Bronchial epithelial cell (primary cell): ENCODE measurements at regions not wholly inside any gene's neighbourhood (a gene's known extent, or its start where the extent isn't known, plus 50 kb on each side); places are given as distances from the start of the nearest gene placed in this dataset.
"Not testable (repeated sequence)": the region's sequence is repeated elsewhere in the genome, so short reads cannot be mapped to it uniquely, and the experiment has no call there.

ENCODE experiments used
- DNase-seq: peaks from one replicate; pipeline ENCODE4 v3.0.0-alpha.2; 2010; ENCODE audit warnings: low read depth
- FAIRE-seq: peaks from 2 replicates; lab custom pipeline; 2011; peaks lifted over from hg19 to GRCh38; lab: Jason Lieb, UNC
- H3K27me3 ChIP-seq: 2 replicates; pipeline ENCODE4 v1.5.1; 2011; ENCODE audit warnings: low read length; ENCODE audit not compliant: control insufficient read depth, insufficient read depth
- H3K36me3 ChIP-seq: 2 replicates; pipeline ENCODE4 v1.5.1; 2011; ENCODE audit warnings: low read length; ENCODE audit not compliant: control insufficient read depth, insufficient read depth
- H3K4me3 ChIP-seq: 2 replicates; pipeline ENCODE4 v1.5.1; 2011; ENCODE audit warnings: mild to moderate bottlenecking, low read depth, low read length, control low read depth
- TF ChIP-seq, protein P1 (sequence below): IDR thresholded peaks from 2 replicates; pipeline ENCODE4 v1.5.1; 2011; ENCODE audit warnings: mild to moderate bottlenecking, moderate library complexity, low read length, control low read depth, inconsistent platforms; ENCODE audit not compliant: insufficient read depth, severe bottlenecking

DNA sequence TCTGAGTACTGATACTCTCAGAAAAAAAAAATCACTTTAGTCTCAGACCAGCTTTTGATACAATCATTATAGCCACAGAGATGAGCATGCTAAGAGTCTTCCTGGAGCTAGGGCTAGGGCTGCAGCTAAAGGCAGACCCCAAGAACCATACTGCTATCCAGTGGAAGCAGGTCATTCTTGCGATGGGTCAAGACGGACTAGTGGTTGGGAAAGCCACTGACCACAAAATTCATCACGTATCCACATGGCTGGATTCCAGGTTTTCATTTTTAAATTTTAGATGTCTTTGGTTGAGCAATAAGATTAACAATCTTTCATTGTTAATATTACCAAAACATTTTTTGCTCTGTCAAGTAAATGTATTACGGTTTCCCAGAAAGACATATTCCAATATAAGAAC is 598.1 kb downstream of the DNAH5 start:
- TF ChIP-seq, protein P1, sequence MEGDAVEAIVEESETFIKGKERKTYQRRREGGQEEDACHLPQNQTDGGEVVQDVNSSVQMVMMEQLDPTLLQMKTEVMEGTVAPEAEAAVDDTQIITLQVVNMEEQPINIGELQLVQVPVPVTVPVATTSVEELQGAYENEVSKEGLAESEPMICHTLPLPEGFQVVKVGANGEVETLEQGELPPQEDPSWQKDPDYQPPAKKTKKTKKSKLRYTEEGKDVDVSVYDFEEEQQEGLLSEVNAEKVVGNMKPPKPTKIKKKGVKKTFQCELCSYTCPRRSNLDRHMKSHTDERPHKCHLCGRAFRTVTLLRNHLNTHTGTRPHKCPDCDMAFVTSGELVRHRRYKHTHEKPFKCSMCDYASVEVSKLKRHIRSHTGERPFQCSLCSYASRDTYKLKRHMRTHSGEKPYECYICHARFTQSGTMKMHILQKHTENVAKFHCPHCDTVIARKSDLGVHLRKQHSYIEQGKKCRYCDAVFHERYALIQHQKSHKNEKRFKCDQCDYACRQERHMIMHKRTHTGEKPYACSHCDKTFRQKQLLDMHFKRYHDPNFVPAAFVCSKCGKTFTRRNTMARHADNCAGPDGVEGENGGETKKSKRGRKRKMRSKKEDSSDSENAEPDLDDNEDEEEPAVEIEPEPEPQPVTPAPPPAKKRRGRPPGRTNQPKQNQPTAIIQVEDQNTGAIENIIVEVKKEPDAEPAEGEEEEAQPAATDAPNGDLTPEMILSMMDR, result no peak
- Histone ChIP-seq H3K4me3 (no peak overlapping the region), H3K36me3 (no peaks in the 10 kb centered on the region), H3K27me3 (no peaks in the 10 kb centered on the region)
- no peak for FAIRE-seq
- DNase-seq, result no peak

DNA sequence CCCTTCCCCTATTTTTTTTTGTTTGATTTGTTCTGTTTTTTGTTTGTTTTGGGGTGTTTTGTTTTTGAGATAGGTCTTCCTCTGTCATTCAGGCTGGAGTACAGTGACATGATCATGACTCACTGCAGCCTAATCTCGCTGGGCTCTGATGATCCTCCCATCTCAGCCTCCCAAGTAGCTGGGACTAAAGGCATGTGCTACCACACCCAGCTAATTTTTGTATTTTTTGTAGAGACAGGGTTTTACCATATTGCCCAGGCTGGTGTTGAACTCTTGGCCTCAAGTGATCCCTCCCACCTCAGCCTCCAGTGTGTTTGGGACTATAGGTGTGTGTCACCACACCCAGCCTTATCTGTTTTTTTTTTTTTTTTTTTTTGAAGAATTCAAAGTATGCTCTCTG is 605.4 kb downstream of the DNAH5 start:
- no peaks in the 10 kb centered on the region for H3K36me3 ChIP-seq
- H3K27me3 ChIP-seq, result no peaks in the 10 kb centered on the region
- TF ChIP-seq, protein P1, result no peak
- H3K4me3 ChIP-seq, result no peak overlapping the region
- FAIRE-seq, result no peak
- peak; percentile 21 for DNase-seq

DNA sequence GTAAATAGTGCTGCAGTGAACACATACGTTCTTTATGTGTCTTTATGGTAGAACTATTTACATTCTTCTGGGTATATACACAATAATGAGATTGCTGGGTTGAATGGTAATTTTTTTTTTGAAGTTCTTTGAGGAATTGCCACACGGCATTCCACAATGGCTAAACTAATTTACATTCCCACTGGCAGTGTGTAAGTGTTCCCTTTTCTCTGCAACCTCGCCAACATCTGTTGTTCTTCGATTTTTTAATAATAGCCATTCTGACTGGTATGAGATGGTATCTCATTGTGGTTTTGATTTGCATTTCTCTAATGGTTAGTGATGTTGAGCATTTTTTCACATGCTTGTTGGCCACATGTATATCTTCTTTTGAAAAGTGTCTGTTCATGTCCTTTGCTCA is 609.5 kb downstream of the DNAH5 start:
- FAIRE-seq, result not testable (repeated sequence)

DNA sequence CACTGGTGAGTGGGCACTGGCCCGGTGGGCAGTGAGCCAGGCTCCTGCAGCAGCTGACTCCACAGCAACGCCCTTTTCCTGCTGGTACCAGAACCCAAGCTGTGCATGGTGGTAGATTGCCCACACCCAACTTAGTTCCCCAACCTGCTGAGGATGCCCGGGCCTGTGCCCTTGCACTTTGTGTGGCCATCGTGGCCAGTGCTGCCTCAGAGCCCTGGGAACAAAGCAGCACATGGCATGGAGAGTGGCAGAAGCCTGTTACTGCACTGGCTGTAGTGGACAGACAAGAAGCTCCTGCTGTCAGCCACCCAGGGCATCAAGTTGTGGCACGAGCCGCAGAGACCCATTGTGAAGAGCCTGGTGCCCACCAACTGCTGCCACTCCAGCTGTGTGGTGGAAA is 612.9 kb downstream of the DNAH5 start:
- H3K36me3 ChIP-seq, result no peaks in the 10 kb centered on the region
- no peaks in the 10 kb centered on the region for H3K27me3 ChIP-seq
- H3K4me3 ChIP-seq, result no peak overlapping the region
- TF ChIP-seq, protein P1, result no peak
- FAIRE-seq (no peak), DNase-seq (no peak)

More for the DNA sequence above, 609.5 kb downstream of the DNAH5 start:
- not testable (repeated sequence) for H3K36me3 ChIP-seq, DNase-seq, H3K27me3 ChIP-seq, H3K4me3 ChIP-seq

DNA sequence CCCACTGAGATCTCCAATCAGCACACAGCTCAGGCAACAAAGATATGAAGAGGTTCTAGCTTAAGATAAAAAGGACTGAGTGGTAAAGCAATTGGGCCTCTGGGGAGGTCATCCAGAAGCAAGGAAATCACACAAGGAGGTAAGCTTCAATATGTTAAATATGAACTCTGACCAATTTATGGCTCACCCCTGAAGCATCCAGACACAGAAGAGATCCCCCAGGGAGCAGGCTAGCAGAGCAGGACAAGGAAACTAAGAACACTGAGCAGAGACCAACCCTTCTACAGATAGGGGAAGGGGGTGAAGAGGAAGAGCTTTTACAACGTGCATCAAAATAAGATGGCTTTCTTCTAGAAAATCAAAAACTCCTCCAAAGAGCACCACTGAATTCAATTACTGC is 616.2 kb downstream of the DNAH5 start:
- no peak for DNase-seq
- Histone ChIP-seq H3K27me3 (no peaks in the 10 kb centered on the region), H3K36me3 (no peaks in the 10 kb centered on the region), H3K4me3 (no peak overlapping the region)
- TF ChIP-seq, protein P1, result no peak
- FAIRE-seq, result no peak

DNA sequence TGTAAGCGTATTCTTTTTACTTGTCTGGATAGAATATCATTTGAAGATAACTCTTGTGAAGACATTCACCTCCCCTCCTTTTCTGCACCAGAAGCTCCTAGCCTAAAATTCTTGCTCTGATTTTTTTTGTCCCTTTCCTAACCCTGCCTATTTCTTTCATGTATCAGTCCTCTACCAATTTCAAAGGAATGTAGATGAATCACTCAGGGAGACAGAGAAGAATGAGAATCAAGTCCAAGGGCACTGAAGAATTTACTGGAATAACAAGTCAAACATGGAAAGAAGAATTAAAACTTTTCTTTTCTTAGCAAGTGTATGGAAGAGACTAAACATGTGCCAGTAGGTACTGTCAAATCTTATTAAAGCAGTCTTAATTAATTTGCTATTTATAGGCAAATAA is 618.7 kb downstream of the DNAH5 start:
- FAIRE-seq (no peak), DNase-seq (peak; percentile 40)
- TF ChIP-seq, protein P1, result no peak
- H3K27me3 ChIP-seq, result no peaks in the 10 kb centered on the region
- H3K36me3 ChIP-seq, result no peaks in the 10 kb centered on the region
- no peak overlapping the region for H3K4me3 ChIP-seq
